Tibial nerve (tissue), 4 donors: ENCODE measurements at regions not wholly inside any gene's neighbourhood (a gene's known extent, or its start where the extent isn't known, plus 50 kb on each side); places are given as distances from the start of the nearest gene placed in this dataset.

Source experiments
- DNase-seq, 2 donors: peaks; one replicate each; pipeline ENCODE4 v3.0.0-alpha.2; 2019; ENCODE audit warnings: low spot score in 2 of 2
- H3K27ac ChIP-seq, 4 donors: fragments of 200-600 bp; sonication (generic) in 3 of 4; one replicate each; pipeline ENCODE4 v1.5.1; 2017 to 2019; ENCODE audit warnings: mild to moderate bottlenecking in 1 of 4
- H3K27me3 ChIP-seq, 2 donors: fragments of 200-600 bp; sonication (generic) in 1 of 2; one replicate each; pipeline versions ENCODE4 v1.5.1 to v1.6.0; 2017 to 2019
- H3K36me3 ChIP-seq, 3 donors: fragments of 200-600 bp; sonication (generic); one replicate each; pipeline ENCODE4 v1.5.1; 2018 to 2019
- H3K4me1 ChIP-seq, 4 donors: fragments of 200-600 bp; sonication (generic) in 3 of 4; one replicate each; pipeline ENCODE4 v1.5.1; 2017 to 2019
- H3K4me3 ChIP-seq, 4 donors: fragments of 200-600 bp; sonication (generic) in 3 of 4; one replicate each; pipeline ENCODE4 v1.5.1; 2017 to 2019; ENCODE audit warnings: mild to moderate bottlenecking in 1 of 4, moderate library complexity in 1 of 4
- H3K9me3 ChIP-seq, 4 donors: fragments of 200-600 bp; sonication (generic) in 3 of 4; one replicate each; pipeline ENCODE4 v1.5.1; 2017 to 2019
- CTCF ChIP-seq, 5 experiments: fragments of 200-600 bp in 3 of 5; fragments of 450-650 bp in 2 of 5; sonication (generic) in 3 of 5; IDR thresholded peaks; one replicate each; pipeline ENCODE4 v1.5.1; 2016 to 2019; ENCODE audit warnings: antibody characterized with exemption in 5 of 5, mild to moderate bottlenecking in 3 of 5, moderate library complexity in 2 of 5
- EP300 ChIP-seq, 2 donors: sonication (generic); formaldehyde crosslinking; IDR thresholded peaks; one replicate each; pipeline ENCODE4 v1.6.1; 2017; ENCODE audit warnings: antibody characterized with exemption in 2 of 2, mild to moderate bottlenecking in 1 of 2
- POLR2A ChIP-seq, 2 donors: fragments of 450-650 bp; IDR thresholded peaks; one replicate each; pipeline ENCODE4 v1.6.1; 2017; ENCODE audit warnings: antibody characterized with exemption in 2 of 2, mild to moderate bottlenecking in 2 of 2, moderate library complexity in 2 of 2
- WGBS, 2 donors: methylation state at CpG; one replicate each; pipeline ENCODE4 v1.1.5; 2018; 5-methylcytosine and 5-hydroxymethylcytosine counted together

- TF ChIP-seq POLR2A (IDR thresholded peaks at IDR 0.05) (no peak), CTCF (IDR thresholded peaks at IDR 0.05) (no peak)
- Histone ChIP-seq H3K27me3 (no peaks in the 10 kb centered on the region), H3K9me3 (no peaks in the 10 kb centered on the region), H3K4me3 (no peak overlapping the region), H3K36me3 (no peaks in the 10 kb centered on the region), H3K4me1 (no peaks in the 10 kb centered on the region), H3K27ac (no peak overlapping the region)
- 30 to 40% methylated on average over 7 of the region's 7 CpGs for WGBS, 2 donors
- no peak for DNase-seq
Observed at GRCh38 chr11:114847306-114847975, 169.1 kb downstream of the NXPE2 start.

- H3K4me1 ChIP-seq = no peaks in the 10 kb centered on the region
- no peaks in the 10 kb centered on the region for H3K9me3 ChIP-seq
- H3K27ac ChIP-seq = no peak overlapping the region
- WGBS, 2 donors = 35 to 39% methylated on average over 6 of the region's 6 CpGs
- DNase-seq = no peak
- H3K27me3 ChIP-seq = no peaks in the 10 kb centered on the region
- H3K36me3 ChIP-seq = no peaks in the 10 kb centered on the region
- no peak overlapping the region for H3K4me3 ChIP-seq
- TF ChIP-seq EP300 (IDR thresholded peaks at IDR 0.05) = no peak
- no peak for TF ChIP-seq CTCF (IDR thresholded peaks at IDR 0.05)
- no peak for TF ChIP-seq POLR2A (IDR thresholded peaks at IDR 0.05)
Observed at GRCh38 chr11:114848027-114848426, 169.7 kb downstream of the NXPE2 start.

GRCh38 chr11:114857281-114857680 is 179.0 kb downstream of the NXPE2 start:
- Histone ChIP-seq H3K27ac (no peak overlapping the region), H3K4me3 (no peak overlapping the region), H3K9me3 (peaks cover 0 to 9% (median 0%) of the 10 kb centered on the region in 4 donors), H3K36me3 (no peaks in the 10 kb centered on the region), H3K27me3 (no peaks in the 10 kb centered on the region), H3K4me1 (no peaks in the 10 kb centered on the region)
- TF ChIP-seq EP300 (IDR thresholded peaks at IDR 0.05) (no peak), CTCF (IDR thresholded peaks at IDR 0.05) (no peak), POLR2A (IDR thresholded peaks at IDR 0.05) (no peak)
- 46% methylated on average over 4 of the region's 4 CpGs for WGBS, 2 donors
- no peak for DNase-seq

- Histone ChIP-seq H3K27me3 (no peaks in the 10 kb centered on the region), H3K27ac (no peak overlapping the region), H3K9me3 (peaks cover 0 to 1% (median 0%) of the 10 kb centered on the region in 4 donors), H3K36me3 (no peaks in the 10 kb centered on the region), H3K4me3 (no peak overlapping the region), H3K4me1 (no peaks in the 10 kb centered on the region)
- TF ChIP-seq POLR2A (IDR thresholded peaks at IDR 0.05) = no peak
- TF ChIP-seq EP300 (IDR thresholded peaks at IDR 0.05) = no peak
- TF ChIP-seq CTCF (IDR thresholded peaks at IDR 0.05) = no peak
- no peak for DNase-seq
- WGBS, 2 donors = 73 to 79% methylated on average over 2 of the region's 2 CpGs
Observed at GRCh38 chr11:114864896-114865295, 186.6 kb downstream of the NXPE2 start.

GRCh38 chr11:114876234-114876633 is 197.9 kb downstream of the NXPE2 start:
- TF ChIP-seq EP300 (IDR thresholded peaks at IDR 0.05) = no peak
- no peak for TF ChIP-seq POLR2A (IDR thresholded peaks at IDR 0.05)
- TF ChIP-seq CTCF (IDR thresholded peaks at IDR 0.05) = no peak
- H3K9me3 ChIP-seq = no peaks in the 10 kb centered on the region
- DNase-seq = no peak
- H3K27me3 ChIP-seq = no peaks in the 10 kb centered on the region
- no peaks in the 10 kb centered on the region for H3K36me3 ChIP-seq
- H3K4me3 ChIP-seq = no peak overlapping the region
- 46 to 54% methylated on average over 6 of the region's 6 CpGs for WGBS, 2 donors
- H3K4me1 ChIP-seq = no peaks in the 10 kb centered on the region
- H3K27ac ChIP-seq = no peak overlapping the region
